Cardiac muscle cell (in vitro differentiated cells and primary cell): ENCODE measurements at regions not wholly inside any gene's neighbourhood (a gene's known extent, or its start where the extent isn't known, plus 50 kb on each side); places are given as distances from the start of the nearest gene placed in this dataset.

Source experiments
- DNase-seq, 2 donors: peaks; one replicate each; pipeline versions ENCODE4 v3.0.0 to v3.0.0-alpha.2; 2010 to 2017; ENCODE audit warnings: low read depth in 1 of 2, low spot score in 1 of 2
- H3K27ac ChIP-seq: fragments of 200-600 bp; sonication (generic); 2 replicates; pipeline ENCODE4 v1.5.1; 2016
- H3K27me3 ChIP-seq: fragments of 200-600 bp; sonication (generic); 2 replicates; pipeline ENCODE4 v1.6.0; 2016; ENCODE audit warnings: control low read depth
- H3K36me3 ChIP-seq: fragments of 200-600 bp; sonication (generic); 2 replicates; pipeline ENCODE4 v1.5.1; 2016; ENCODE audit warnings: control low read depth
- H3K4me1 ChIP-seq: fragments of 200-600 bp; sonication (generic); 2 replicates; pipeline ENCODE4 v1.8.1; 2017; ENCODE audit warnings: low read depth, mild to moderate bottlenecking, mixed run types
- H3K4me3 ChIP-seq: fragments of 200-600 bp; sonication (generic); 2 replicates; pipeline ENCODE4 v1.5.1; 2016; ENCODE audit warnings: mild to moderate bottlenecking
- H3K9me3 ChIP-seq: fragments of 200-600 bp; sonication (generic); 2 replicates; pipeline ENCODE4 v1.5.1; 2017; ENCODE audit warnings: low read depth, mild to moderate bottlenecking, control low read depth
- TF ChIP-seq, protein P1 (sequence below): IDR thresholded peaks from 2 replicates; pipeline ENCODE4 v1.5.1; 2012; ENCODE audit warnings: low read depth, mild to moderate bottlenecking, low read length

DNA sequence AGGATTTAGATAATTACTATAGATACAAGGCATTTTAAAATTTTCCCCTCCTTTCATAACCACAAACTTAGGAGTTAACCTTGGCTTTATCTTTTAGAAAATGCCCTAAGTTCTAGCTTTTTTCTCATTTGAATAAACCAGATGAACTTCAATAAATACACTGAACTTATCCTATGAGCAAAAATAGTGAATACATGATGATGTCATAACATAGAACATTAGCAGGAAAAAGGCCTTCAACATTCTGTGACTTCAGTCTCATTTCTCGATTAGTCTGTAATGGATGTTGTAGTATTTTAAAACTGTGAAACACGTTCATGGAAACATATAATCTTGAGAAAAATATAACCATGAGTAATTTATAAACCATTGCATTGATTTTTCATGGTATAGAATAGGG, 550.7 kb downstream of the PKHD1 start:
- H3K27me3 ChIP-seq, result no peaks in the 10 kb centered on the region
- H3K4me1 ChIP-seq, result no peaks in the 10 kb centered on the region
- H3K27ac ChIP-seq, result no peak overlapping the region
- TF ChIP-seq, protein P1, sequence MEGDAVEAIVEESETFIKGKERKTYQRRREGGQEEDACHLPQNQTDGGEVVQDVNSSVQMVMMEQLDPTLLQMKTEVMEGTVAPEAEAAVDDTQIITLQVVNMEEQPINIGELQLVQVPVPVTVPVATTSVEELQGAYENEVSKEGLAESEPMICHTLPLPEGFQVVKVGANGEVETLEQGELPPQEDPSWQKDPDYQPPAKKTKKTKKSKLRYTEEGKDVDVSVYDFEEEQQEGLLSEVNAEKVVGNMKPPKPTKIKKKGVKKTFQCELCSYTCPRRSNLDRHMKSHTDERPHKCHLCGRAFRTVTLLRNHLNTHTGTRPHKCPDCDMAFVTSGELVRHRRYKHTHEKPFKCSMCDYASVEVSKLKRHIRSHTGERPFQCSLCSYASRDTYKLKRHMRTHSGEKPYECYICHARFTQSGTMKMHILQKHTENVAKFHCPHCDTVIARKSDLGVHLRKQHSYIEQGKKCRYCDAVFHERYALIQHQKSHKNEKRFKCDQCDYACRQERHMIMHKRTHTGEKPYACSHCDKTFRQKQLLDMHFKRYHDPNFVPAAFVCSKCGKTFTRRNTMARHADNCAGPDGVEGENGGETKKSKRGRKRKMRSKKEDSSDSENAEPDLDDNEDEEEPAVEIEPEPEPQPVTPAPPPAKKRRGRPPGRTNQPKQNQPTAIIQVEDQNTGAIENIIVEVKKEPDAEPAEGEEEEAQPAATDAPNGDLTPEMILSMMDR, result no peak
- no peak for DNase-seq
- H3K4me3 ChIP-seq, result no peak overlapping the region
- no peaks in the 10 kb centered on the region for H3K9me3 ChIP-seq
- no peaks in the 10 kb centered on the region for H3K36me3 ChIP-seq

DNA sequence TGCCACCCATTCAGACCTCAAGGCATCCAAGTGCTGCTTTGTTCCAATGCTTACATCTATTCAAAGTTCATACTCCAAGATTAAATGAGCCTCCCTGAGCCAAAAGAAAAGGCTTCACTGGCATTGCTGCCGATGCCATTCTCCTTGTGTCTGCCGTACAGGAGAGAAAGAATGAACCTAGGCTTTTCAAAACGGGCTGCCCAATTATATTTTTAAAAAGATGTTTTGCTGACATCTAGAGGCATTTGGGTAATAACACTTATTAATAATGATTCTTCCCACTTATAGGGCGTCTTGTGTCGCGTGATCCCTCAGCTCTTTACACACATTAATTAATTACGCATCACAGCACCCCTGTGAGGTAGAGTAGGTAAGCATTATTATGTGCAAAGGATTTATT, 545.6 kb downstream of the PKHD1 start:
- DNase-seq, result no peak
- no peaks in the 10 kb centered on the region for H3K27me3 ChIP-seq
- H3K9me3 ChIP-seq, result no peaks in the 10 kb centered on the region
- no peaks in the 10 kb centered on the region for H3K4me1 ChIP-seq
- no peak overlapping the region for H3K27ac ChIP-seq
- H3K36me3 ChIP-seq, result no peaks in the 10 kb centered on the region
- TF ChIP-seq, protein P1, result no peak
- H3K4me3 ChIP-seq, result no peak overlapping the region

- Histone ChIP-seq H3K36me3 (no peaks in the 10 kb centered on the region), H3K4me3 (no peak overlapping the region), H3K27me3 (no peaks in the 10 kb centered on the region), H3K9me3 (no peaks in the 10 kb centered on the region), H3K27ac (no peak overlapping the region), H3K4me1 (no peaks in the 10 kb centered on the region)
- TF ChIP-seq, protein P1, result no peak
- DNase-seq, result no peak
Observed at GRCh38 chr6:51542475-51542874, 544.9 kb downstream of the PKHD1 start.

GRCh38 chr6:51550243-51550642, 537.2 kb downstream of the PKHD1 start:
- Histone ChIP-seq H3K4me1 (no peaks in the 10 kb centered on the region), H3K9me3 (no peaks in the 10 kb centered on the region), H3K4me3 (no peak overlapping the region), H3K36me3 (no peaks in the 10 kb centered on the region), H3K27ac (no peak overlapping the region), H3K27me3 (no peaks in the 10 kb centered on the region)
- DNase-seq, result no peak
- TF ChIP-seq, protein P1, result no peak

DNA sequence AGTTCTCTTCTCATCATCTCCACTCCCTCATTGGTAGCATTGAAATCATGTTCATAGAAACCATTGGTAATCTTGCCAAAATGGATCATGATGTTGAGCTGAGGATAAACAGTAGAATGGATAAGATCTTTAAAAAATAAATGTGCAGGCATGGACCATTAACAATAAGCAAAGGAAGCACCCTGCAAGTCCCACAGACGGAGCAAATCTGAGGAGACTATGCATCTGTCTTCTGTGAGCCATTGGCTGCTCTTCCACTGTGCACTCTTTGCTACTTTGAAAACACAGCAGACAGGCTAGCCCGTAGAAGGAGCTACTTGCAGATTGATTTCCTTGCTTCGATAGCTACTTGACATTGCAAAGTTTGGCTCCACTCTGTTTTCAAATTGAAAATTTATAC, 535.0 kb downstream of the PKHD1 start:
- no peaks in the 10 kb centered on the region for H3K27me3 ChIP-seq
- H3K4me1 ChIP-seq, result no peaks in the 10 kb centered on the region
- H3K27ac ChIP-seq, result no peak overlapping the region
- H3K9me3 ChIP-seq, result no peaks in the 10 kb centered on the region
- TF ChIP-seq, protein P1, result no peak
- no peak overlapping the region for H3K4me3 ChIP-seq
- DNase-seq, result no peak
- no peaks in the 10 kb centered on the region for H3K36me3 ChIP-seq
